ENCODE measurements at regions not wholly inside any gene's neighbourhood (a gene's known extent, or its start where the extent isn't known, plus 50 kb on each side); places are given as distances from the start of the nearest gene placed in this dataset.

DNA sequence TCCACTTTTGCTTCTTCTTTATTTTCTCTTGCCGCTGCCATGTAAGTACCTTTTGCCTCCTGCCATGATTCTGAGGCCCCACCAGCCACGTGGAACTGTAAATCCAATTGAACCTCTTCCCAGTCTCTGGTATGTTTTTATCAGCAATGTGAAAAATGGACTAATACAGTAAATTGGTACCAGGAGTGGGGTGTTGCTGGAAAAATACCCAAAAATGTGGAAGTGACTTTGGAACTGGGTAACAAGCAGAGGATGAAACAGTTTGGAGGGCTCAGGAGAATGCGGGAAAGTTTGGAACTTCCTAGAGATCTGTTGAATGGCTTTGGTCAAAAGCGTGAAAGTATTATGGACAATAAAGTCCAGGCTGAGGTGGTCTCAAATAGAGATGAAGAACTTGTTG is 670.3 kb upstream of the ZWINT start:
- Mint-ChIP-seq H3K4me1 (no peaks in the 10 kb centered on the region), H3K9me3 (peaks cover 14% of the 10 kb centered on the region), H3K36me3 (ENCODE audit: low read depth) (no peaks in the 10 kb centered on the region), H3K4me3 (no peak overlapping the region), H3K27me3 (no peaks in the 10 kb centered on the region), H3K27ac (no peak overlapping the region)
- intact Hi-C loops (cut with micrococcal nuclease), result no loop called here
- TF ChIP-seq, protein P1, sequence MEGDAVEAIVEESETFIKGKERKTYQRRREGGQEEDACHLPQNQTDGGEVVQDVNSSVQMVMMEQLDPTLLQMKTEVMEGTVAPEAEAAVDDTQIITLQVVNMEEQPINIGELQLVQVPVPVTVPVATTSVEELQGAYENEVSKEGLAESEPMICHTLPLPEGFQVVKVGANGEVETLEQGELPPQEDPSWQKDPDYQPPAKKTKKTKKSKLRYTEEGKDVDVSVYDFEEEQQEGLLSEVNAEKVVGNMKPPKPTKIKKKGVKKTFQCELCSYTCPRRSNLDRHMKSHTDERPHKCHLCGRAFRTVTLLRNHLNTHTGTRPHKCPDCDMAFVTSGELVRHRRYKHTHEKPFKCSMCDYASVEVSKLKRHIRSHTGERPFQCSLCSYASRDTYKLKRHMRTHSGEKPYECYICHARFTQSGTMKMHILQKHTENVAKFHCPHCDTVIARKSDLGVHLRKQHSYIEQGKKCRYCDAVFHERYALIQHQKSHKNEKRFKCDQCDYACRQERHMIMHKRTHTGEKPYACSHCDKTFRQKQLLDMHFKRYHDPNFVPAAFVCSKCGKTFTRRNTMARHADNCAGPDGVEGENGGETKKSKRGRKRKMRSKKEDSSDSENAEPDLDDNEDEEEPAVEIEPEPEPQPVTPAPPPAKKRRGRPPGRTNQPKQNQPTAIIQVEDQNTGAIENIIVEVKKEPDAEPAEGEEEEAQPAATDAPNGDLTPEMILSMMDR (IDR thresholded peaks at IDR 0.05), result no peak
- no peak for ATAC-seq (ENCODE audit: low read depth)
- POLR2A ChIA-PET, result no interaction called here
- CTCF ChIA-PET, result no interaction called here
- no peak for DNase-seq

DNA sequence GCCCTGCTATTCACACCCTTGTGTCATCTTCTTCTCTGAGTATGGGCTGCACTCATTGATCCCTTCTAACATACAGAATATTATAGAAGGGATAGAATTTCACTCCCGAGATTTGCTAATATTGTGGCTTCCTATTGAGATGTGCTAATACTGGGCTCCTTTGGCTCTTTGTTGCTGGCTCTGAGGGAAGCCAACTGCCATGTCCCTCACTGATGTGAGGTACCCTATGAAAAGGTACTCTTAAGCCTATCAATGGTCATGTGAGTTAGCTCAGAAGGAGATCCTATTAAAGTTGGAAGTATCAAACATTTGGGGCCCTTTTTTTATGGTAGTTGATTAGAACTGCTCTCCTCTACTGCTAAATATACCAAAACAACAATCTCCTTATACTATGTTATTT is 665.2 kb upstream of the ZWINT start:
- no peak for DNase-seq
- intact Hi-C loops (cut with micrococcal nuclease), result no loop called here
- Mint-ChIP-seq H3K9me3 (peaks cover 7% of the 10 kb centered on the region), H3K4me3 (no peak overlapping the region), H3K27me3 (no peaks in the 10 kb centered on the region), H3K4me1 (no peaks in the 10 kb centered on the region), H3K27ac (no peak overlapping the region), H3K36me3 (ENCODE audit: low read depth) (no peaks in the 10 kb centered on the region)
- ChIA-PET POLR2A (no interaction called here), CTCF (no interaction called here)
- ATAC-seq (ENCODE audit: low read depth), result no peak
- TF ChIP-seq, protein P1 (IDR thresholded peaks at IDR 0.05), result no peak

DNA sequence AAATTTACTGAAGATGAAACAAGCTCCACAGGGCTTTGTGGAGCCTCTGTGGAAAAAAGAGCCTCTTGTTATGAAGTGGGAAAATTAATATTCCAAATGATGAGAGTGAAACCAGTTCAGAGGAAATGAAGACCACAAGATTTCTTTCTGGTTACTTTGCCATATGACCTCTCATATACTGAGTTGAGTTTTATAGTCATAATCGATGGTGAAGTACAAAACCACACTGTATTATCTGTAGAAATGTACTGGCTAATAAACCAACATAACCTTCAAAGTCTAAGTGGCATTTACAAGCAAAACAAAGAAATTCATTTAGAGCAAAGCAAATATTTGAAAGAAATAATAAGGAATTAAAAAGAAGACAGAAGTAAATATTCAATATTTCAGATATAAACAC is 662.6 kb upstream of the ZWINT start:
- no peak for DNase-seq
- Mint-ChIP-seq H3K27ac (no peak overlapping the region), H3K27me3 (no peaks in the 10 kb centered on the region), H3K4me3 (no peak overlapping the region), H3K36me3 (ENCODE audit: low read depth) (no peaks in the 10 kb centered on the region), H3K4me1 (no peaks in the 10 kb centered on the region), H3K9me3 (no peaks in the 10 kb centered on the region)
- TF ChIP-seq, protein P1 (IDR thresholded peaks at IDR 0.05), result no peak
- intact Hi-C loops (cut with micrococcal nuclease), result no loop called here
- ChIA-PET POLR2A (no interaction called here), CTCF (no interaction called here)
- ATAC-seq (ENCODE audit: low read depth), result no peak

DNA sequence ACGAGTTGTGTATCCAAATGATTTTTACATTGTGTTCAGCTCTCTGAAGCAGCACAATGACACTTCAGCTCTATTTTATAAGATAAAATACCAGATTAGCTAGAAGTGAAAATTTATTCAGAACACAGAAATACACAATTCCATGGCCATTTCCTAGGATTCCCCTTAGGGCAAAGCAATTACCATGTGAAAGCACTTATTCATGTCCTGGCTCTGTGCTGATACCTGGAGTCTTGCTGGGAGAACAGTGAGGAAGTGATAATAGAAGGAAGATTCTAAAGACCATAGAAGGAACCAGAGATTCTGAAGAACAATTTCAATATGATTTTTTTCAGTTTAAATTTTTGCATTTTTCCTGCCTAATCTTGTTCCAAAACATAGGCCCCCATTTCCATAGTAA is 657.4 kb upstream of the ZWINT start:
- TF ChIP-seq, protein P1 (IDR thresholded peaks at IDR 0.05), result no peak
- no peak overlapping the region for H3K27ac Mint-ChIP-seq
- DNase-seq (no peak), ATAC-seq (ENCODE audit: low read depth) (no peak)
- H3K4me3 Mint-ChIP-seq, result no peak overlapping the region
- H3K27me3 Mint-ChIP-seq, result no peaks in the 10 kb centered on the region
- no peaks in the 10 kb centered on the region for H3K4me1 Mint-ChIP-seq
- intact Hi-C loops (cut with micrococcal nuclease), result no loop called here
- CTCF ChIA-PET, result no interaction called here
- POLR2A ChIA-PET, result no interaction called here
- no peaks in the 10 kb centered on the region for H3K9me3 Mint-ChIP-seq
- H3K36me3 Mint-ChIP-seq (ENCODE audit: low read depth), result no peaks in the 10 kb centered on the region

DNA sequence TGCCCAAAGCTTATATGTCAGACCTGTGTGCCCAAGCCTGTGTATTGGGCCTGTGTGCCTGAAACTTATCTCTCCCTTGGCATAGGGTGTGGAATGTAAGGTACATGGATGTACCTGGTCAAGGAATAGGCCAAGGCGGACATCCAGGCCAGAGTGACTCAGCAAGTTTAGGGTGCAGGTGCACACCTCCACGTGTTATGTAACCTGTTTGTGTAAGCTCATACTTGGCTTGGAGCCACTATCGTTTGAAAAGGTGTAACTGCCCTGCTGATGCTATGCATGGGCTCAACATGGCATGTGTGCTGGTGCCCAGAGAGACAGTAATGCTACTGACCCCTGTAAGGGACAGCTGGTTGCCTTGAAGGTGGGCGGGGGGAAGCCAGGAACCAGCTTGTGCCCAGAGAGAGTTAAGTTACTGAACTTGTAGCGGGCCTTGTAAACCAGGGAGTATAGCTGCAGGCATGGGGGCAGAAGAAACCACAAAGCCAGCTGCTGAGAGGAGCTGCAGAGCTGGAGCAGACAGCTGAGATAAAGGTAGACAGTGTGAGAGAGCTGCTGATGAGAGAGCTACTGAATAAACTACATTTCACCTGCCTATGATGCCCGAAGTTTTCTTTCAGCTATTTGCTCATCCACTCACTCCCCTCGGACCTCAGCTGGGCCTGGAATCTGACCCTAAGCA is 656.4 kb upstream of the ZWINT start:
- Mint-ChIP-seq H3K36me3 (ENCODE audit: low read depth) (no peaks in the 10 kb centered on the region), H3K27ac (no peak overlapping the region), H3K27me3 (no peaks in the 10 kb centered on the region), H3K4me3 (no peak overlapping the region), H3K9me3 (no peaks in the 10 kb centered on the region), H3K4me1 (no peaks in the 10 kb centered on the region)
- DNase-seq, result no peak
- ChIA-PET CTCF (no interaction called here), POLR2A (no interaction called here)
- intact Hi-C loops (cut with micrococcal nuclease), result no loop called here
- no peak for ATAC-seq (ENCODE audit: low read depth)
- TF ChIP-seq, protein P1 (IDR thresholded peaks at IDR 0.05), result no peak

All from activated B cell treated with CpG ODN at 0.5 μM for 24 hours (primary cell).